ENCODE measurements at regions not wholly inside any gene's neighbourhood (a gene's known extent, or its start where the extent isn't known, plus 50 kb on each side); places are given as distances from the start of the nearest gene placed in this dataset.

DNA sequence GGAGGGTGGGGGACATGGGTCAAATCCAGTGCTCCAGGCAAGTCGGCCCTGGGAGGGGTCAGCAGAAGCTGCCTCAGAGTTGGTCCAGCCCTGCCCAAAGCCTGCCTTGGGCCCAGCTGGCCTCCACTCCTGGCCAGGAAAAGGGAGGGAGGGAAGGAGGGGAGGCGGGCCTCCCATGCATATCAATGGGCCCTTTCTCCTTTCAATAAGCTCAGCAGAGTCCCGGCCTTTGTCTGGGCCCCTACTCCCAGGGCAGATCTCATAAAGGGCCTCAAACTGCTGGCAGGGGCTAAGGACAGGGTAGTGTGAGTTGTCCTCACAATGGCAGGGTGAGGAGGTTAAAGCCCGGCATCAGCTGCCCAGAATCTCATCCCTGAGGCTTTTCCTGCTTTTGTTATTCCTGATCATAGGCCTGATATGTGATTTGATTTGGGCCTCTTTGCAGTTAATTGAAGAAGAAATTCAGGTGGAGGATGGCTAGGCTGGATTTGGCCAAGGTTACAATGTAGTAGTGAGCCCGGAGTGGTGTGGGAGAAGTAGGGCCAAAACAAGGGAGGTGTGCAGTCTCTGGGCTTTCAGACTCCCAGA is 121.1 kb upstream of the ATP6AP2 start:
- Histone ChIP-seq H4K20me1 (ENCODE audit: low read depth, low read length) (no peaks in the 10 kb centered on the region), H3K27ac (ENCODE audit: low read depth, low read length) (no peak overlapping the region)

DNA sequence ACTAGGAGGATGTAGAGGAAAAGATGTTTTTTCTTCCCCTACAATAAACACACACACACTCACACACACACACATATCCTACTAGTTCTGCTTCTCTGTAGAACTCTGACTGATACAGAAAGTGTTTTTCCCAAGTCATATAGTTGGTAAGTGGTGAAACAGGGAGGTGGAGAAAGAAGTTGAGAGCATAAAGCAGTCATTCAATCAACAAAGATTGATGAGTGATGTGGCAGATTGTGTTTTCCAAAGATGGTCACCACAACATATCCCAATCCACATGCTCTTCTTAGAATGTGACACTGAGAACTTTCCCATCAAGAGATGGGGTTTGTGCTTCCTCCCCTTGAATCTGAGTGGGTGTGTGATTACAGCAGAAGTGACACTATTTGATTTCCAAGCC is 123.4 kb upstream of the ATP6AP2 start:
- Histone ChIP-seq H3K4me3 (ENCODE audit: insufficient read depth, low read length, poor library complexity, severe bottlenecking) (no peak overlapping the region), H2AFZ (ENCODE audit: low read depth, low read length, severe bottlenecking) (no peak overlapping the region), H4K20me1 (ENCODE audit: low read depth, low read length) (no peaks in the 10 kb centered on the region), H3K9ac (ENCODE audit: low read length) (no peak overlapping the region), H3K27me3 (ENCODE audit: low read length) (no peaks in the 10 kb centered on the region), H3F3A (ENCODE audit: insufficient read depth) (no peaks in the 10 kb centered on the region), H3K9me2 (replicated peaks; ENCODE audit: insufficient read depth, low read length) (no peaks in the 10 kb centered on the region), H3K79me2 (ENCODE audit: insufficient read depth, low read length) (no peaks in the 10 kb centered on the region), H3K36me3 (ENCODE audit: low read length) (no peaks in the 10 kb centered on the region), H3K4me2 (ENCODE audit: low read depth, low read length, poor library complexity, severe bottlenecking) (no peak overlapping the region), H3K27ac (ENCODE audit: low read depth, low read length) (no peak overlapping the region), H3K9me3 (ENCODE audit: insufficient read depth, low read length) (no peaks in the 10 kb centered on the region)
- no peak for TF ChIP-seq EZH2phosphoT487 (conservative IDR thresholded peaks at IDR 0.05; ENCODE audit: low read length)
- TF ChIP-seq, protein P1, sequence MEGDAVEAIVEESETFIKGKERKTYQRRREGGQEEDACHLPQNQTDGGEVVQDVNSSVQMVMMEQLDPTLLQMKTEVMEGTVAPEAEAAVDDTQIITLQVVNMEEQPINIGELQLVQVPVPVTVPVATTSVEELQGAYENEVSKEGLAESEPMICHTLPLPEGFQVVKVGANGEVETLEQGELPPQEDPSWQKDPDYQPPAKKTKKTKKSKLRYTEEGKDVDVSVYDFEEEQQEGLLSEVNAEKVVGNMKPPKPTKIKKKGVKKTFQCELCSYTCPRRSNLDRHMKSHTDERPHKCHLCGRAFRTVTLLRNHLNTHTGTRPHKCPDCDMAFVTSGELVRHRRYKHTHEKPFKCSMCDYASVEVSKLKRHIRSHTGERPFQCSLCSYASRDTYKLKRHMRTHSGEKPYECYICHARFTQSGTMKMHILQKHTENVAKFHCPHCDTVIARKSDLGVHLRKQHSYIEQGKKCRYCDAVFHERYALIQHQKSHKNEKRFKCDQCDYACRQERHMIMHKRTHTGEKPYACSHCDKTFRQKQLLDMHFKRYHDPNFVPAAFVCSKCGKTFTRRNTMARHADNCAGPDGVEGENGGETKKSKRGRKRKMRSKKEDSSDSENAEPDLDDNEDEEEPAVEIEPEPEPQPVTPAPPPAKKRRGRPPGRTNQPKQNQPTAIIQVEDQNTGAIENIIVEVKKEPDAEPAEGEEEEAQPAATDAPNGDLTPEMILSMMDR (IDR thresholded peaks at IDR 0.05; ENCODE audit: insufficient read depth, low read length, poor library complexity, severe bottlenecking): no peak

More for the DNA sequence above, 121.1 kb upstream of the ATP6AP2 start:
- Histone ChIP-seq H2AFZ (ENCODE audit: low read depth, low read length, severe bottlenecking) (no peak overlapping the region), H3K9me3 (ENCODE audit: insufficient read depth, low read length) (no peaks in the 10 kb centered on the region), H3F3A (ENCODE audit: insufficient read depth) (no peaks in the 10 kb centered on the region), H3K4me3 (ENCODE audit: insufficient read depth, low read length, poor library complexity, severe bottlenecking) (no peak overlapping the region), H3K9me2 (replicated peaks; ENCODE audit: insufficient read depth, low read length) (no peaks in the 10 kb centered on the region), H3K36me3 (ENCODE audit: low read length) (no peaks in the 10 kb centered on the region), H3K27me3 (ENCODE audit: low read length) (no peaks in the 10 kb centered on the region), H3K79me2 (ENCODE audit: insufficient read depth, low read length) (no peaks in the 10 kb centered on the region), H3K4me2 (ENCODE audit: low read depth, low read length, poor library complexity, severe bottlenecking) (no peak overlapping the region), H3K9ac (ENCODE audit: low read length) (no peak overlapping the region)
- TF ChIP-seq EZH2phosphoT487 (conservative IDR thresholded peaks at IDR 0.05; ENCODE audit: low read length): no peak
- TF ChIP-seq, protein P1 (IDR thresholded peaks at IDR 0.05; ENCODE audit: insufficient read depth, low read length, poor library complexity, severe bottlenecking): no peak

DNA sequence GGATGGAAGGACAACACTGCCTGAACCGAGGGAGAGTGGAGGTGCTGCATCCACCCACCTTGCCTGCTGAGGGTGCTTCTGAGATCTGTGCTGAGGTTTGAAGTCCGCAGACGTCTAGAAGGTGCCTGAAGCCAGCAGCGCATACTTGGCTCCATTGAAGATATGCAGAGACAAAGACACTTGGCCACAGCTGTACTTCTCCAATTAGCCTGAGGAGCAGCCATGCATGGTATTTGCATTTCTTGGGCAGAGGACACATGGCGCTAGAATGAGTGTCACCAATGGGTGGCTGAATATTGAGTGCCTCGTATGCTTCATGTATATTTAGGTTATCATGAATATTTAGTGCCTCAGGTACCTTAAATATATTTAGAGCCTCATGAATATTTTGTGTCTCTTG is 128.7 kb upstream of the ATP6AP2 start:
- no peak overlapping the region for H3K4me2 ChIP-seq (ENCODE audit: low read depth, low read length, poor library complexity, severe bottlenecking)
- no peak overlapping the region for H2AFZ ChIP-seq (ENCODE audit: low read depth, low read length, severe bottlenecking)
- H3K27me3 ChIP-seq (ENCODE audit: low read length): no peaks in the 10 kb centered on the region
- no peaks in the 10 kb centered on the region for H3F3A ChIP-seq (ENCODE audit: insufficient read depth)
- no peaks in the 10 kb centered on the region for H4K20me1 ChIP-seq (ENCODE audit: low read depth, low read length)
- no peaks in the 10 kb centered on the region for H3K36me3 ChIP-seq (ENCODE audit: low read length)
- no peaks in the 10 kb centered on the region for H3K9me2 ChIP-seq (replicated peaks; ENCODE audit: insufficient read depth, low read length)
- no peak overlapping the region for H3K27ac ChIP-seq (ENCODE audit: low read depth, low read length)
- no peak overlapping the region for H3K9ac ChIP-seq (ENCODE audit: low read length)
- H3K9me3 ChIP-seq (ENCODE audit: insufficient read depth, low read length): no peaks in the 10 kb centered on the region
- no peaks in the 10 kb centered on the region for H3K79me2 ChIP-seq (ENCODE audit: insufficient read depth, low read length)
- no peak overlapping the region for H3K4me3 ChIP-seq (ENCODE audit: insufficient read depth, low read length, poor library complexity, severe bottlenecking)
- TF ChIP-seq EZH2phosphoT487 (conservative IDR thresholded peaks at IDR 0.05; ENCODE audit: low read length): no peak
- TF ChIP-seq, protein P1 (IDR thresholded peaks at IDR 0.05; ENCODE audit: insufficient read depth, low read length, poor library complexity, severe bottlenecking): no peak

Measured in SU-DHL-6 (cell line).